Smooth muscle cell (in vitro differentiated cells): ENCODE measurements at regions not wholly inside any gene's neighbourhood (a gene's known extent, or its start where the extent isn't known, plus 50 kb on each side); places are given as distances from the start of the nearest gene placed in this dataset.
"Not testable (repeated sequence)": the region's sequence is repeated elsewhere in the genome, so short reads cannot be mapped to it uniquely, and the experiment has no call there.

Experiments
- DNase-seq: peaks from one replicate; lab custom pipeline; 2025; ENCODE audit not compliant: unreplicated experiment; lab: John Stamatoyannopoulos, UW
- H2AFZ ChIP-seq: fragments of 200-600 bp; sonication (generic); 2 replicates; pipeline ENCODE4 v1.6.0; 2016; ENCODE audit warnings: antibody characterized with exemption, low read depth, mild to moderate bottlenecking
- H3F3A ChIP-seq: fragments of 200-600 bp; sonication (generic); 2 replicates; pipeline ENCODE4 v1.6.0; 2017; ENCODE audit warnings: antibody characterized with exemption, low read depth
- H3K27ac ChIP-seq: fragments of 200-600 bp; sonication (generic); 2 replicates; pipeline ENCODE4 v1.5.1; 2016; ENCODE audit warnings: low read depth, mild to moderate bottlenecking
- H3K27me3 ChIP-seq: fragments of 200-600 bp; sonication (generic); 2 replicates; pipeline ENCODE4 v1.6.1; 2016; ENCODE audit warnings: low read depth, mild to moderate bottlenecking
- H3K36me3 ChIP-seq: fragments of 200-600 bp; sonication (generic); 2 replicates; pipeline ENCODE4 v1.5.1; 2016; ENCODE audit warnings: low read depth
- H3K4me1 ChIP-seq: fragments of 200-600 bp; sonication (generic); 2 replicates; pipeline ENCODE4 v1.5.1; 2016; ENCODE audit warnings: low read depth
- H3K4me2 ChIP-seq: fragments of 200-600 bp; sonication (generic); 2 replicates; pipeline ENCODE4 v1.6.0; 2016; ENCODE audit warnings: mild to moderate bottlenecking
- H3K4me3 ChIP-seq: fragments of 200-600 bp; sonication (generic); 2 replicates; pipeline ENCODE4 v1.5.1; 2016; ENCODE audit warnings: mild to moderate bottlenecking
- H3K79me2 ChIP-seq: fragments of 200-600 bp; sonication (generic); 2 replicates; pipeline ENCODE4 v1.6.0; 2016; ENCODE audit warnings: low read depth, mild to moderate bottlenecking
- H3K9ac ChIP-seq: fragments of 200-600 bp; sonication (generic); 2 replicates; pipeline ENCODE4 v1.6.0; 2016; ENCODE audit warnings: low read depth
- H3K9me3 ChIP-seq: fragments of 200-600 bp; sonication (generic); replicated peaks from 2 replicates; pipeline ENCODE4 v1.5.1; 2016; ENCODE audit warnings: low read depth
- H4K20me1 ChIP-seq: fragments of 200-600 bp; sonication (generic); 2 replicates; pipeline ENCODE4 v1.6.0; 2016; ENCODE audit warnings: low read depth
- CTCF ChIP-seq: fragments of 200-600 bp; sonication (generic); IDR thresholded peaks from 2 replicates; pipeline ENCODE4 v1.5.1; 2017; ENCODE audit warnings: borderline replicate concordance, mild to moderate bottlenecking, antibody characterized with exemption; ENCODE audit not compliant: insufficient read depth, poor library complexity, severe bottlenecking
- WGBS: methylation state at CpG from one replicate; pipeline ENCODE4 v1.1.7; 2016; ENCODE audit warnings: low lambda C conversion rate; 5-methylcytosine and 5-hydroxymethylcytosine counted together

GRCh38 chr16:22596445-22597045, 85.9 kb downstream of the NPIPB5 start:
- not testable (repeated sequence) for H3K4me2 ChIP-seq, H2AFZ ChIP-seq, H3K4me3 ChIP-seq, H3K4me1 ChIP-seq, H4K20me1 ChIP-seq, H3K27ac ChIP-seq, H3K9me3 ChIP-seq, DNase-seq, H3K79me2 ChIP-seq, H3K36me3 ChIP-seq, H3K9ac ChIP-seq, H3F3A ChIP-seq, H3K27me3 ChIP-seq
- WGBS: no CpG with 5 or more reads among the region's 8 CpGs

GRCh38 chr16:22603744-22604143, 93.1 kb downstream of the NPIPB5 start:
- H3K27ac ChIP-seq, H3K9me3 ChIP-seq, H3K27me3 ChIP-seq, H3K79me2 ChIP-seq, H3K4me1 ChIP-seq, H4K20me1 ChIP-seq, H3K36me3 ChIP-seq, H3K9ac ChIP-seq, H3K4me3 ChIP-seq, H3F3A ChIP-seq, H3K4me2 ChIP-seq, H2AFZ ChIP-seq, DNase-seq: not testable (repeated sequence)
- 94% methylated on average over 5 of the region's 11 CpGs for WGBS

- H2AFZ ChIP-seq, H3K4me3 ChIP-seq, H3F3A ChIP-seq, H3K27ac ChIP-seq, H3K9ac ChIP-seq, H3K36me3 ChIP-seq, H3K79me2 ChIP-seq, H3K27me3 ChIP-seq, H4K20me1 ChIP-seq, H3K4me1 ChIP-seq, H3K9me3 ChIP-seq, DNase-seq, H3K4me2 ChIP-seq: not testable (repeated sequence)
Observed at GRCh38 chr16:22606619-22607018, 95.9 kb downstream of the NPIPB5 start.

GRCh38 chr16:22609798-22610197, 99.1 kb downstream of the NPIPB5 start:
- H3K4me1 ChIP-seq, H3K9me3 ChIP-seq, H3K27ac ChIP-seq, H3K9ac ChIP-seq, H2AFZ ChIP-seq, H3K4me2 ChIP-seq, H4K20me1 ChIP-seq, H3F3A ChIP-seq, H3K27me3 ChIP-seq, DNase-seq, H3K36me3 ChIP-seq, H3K79me2 ChIP-seq, H3K4me3 ChIP-seq: not testable (repeated sequence)
- 86% methylated on average over 1 of the region's 2 CpGs for WGBS

GRCh38 chr16:22611128-22611527, 100.4 kb downstream of the NPIPB5 start:
- not testable (repeated sequence) for H4K20me1 ChIP-seq, H3K4me2 ChIP-seq, H3K27me3 ChIP-seq, H3K79me2 ChIP-seq, H3K9ac ChIP-seq, H2AFZ ChIP-seq, H3F3A ChIP-seq, H3K27ac ChIP-seq, H3K36me3 ChIP-seq, H3K9me3 ChIP-seq, DNase-seq, H3K4me1 ChIP-seq, H3K4me3 ChIP-seq
- 88% methylated on average over 4 of the region's 4 CpGs for WGBS

GRCh38 chr16:22614271-22614947, 103.7 kb downstream of the NPIPB5 start:
- no peak for DNase-seq
- Histone ChIP-seq H3K4me1 (no peaks in the 10 kb centered on the region), H4K20me1 (no peaks in the 10 kb centered on the region), H3K36me3 (no peaks in the 10 kb centered on the region), H3F3A (no peaks in the 10 kb centered on the region), H3K9ac (no peak overlapping the region), H3K9me3 (no peaks in the 10 kb centered on the region), H3K4me2 (no peak overlapping the region), H3K4me3 (no peak overlapping the region), H3K27ac (no peak overlapping the region), H2AFZ (no peak overlapping the region), H3K79me2 (no peaks in the 10 kb centered on the region), H3K27me3 (no peaks in the 10 kb centered on the region)
- WGBS: 81% methylated on average over 6 of the region's 6 CpGs
- TF ChIP-seq CTCF: no peak
